Panc1 (cell line): ENCODE measurements at regions not wholly inside any gene's neighbourhood (a gene's known extent, or its start where the extent isn't known, plus 50 kb on each side); places are given as distances from the start of the nearest gene placed in this dataset.

Experiments
- ATAC-seq: fragments of 200-7000 bp; cut with Tn5 transposase; 2 replicates; pipeline ENCODE4 v1.9.1; 2020; ENCODE audit warnings: mild to moderate bottlenecking, moderate library complexity
- BruUV-seq: library from RNA; stranded (reverse); fragments of 400-500 nt; replicated peaks from 2 replicates; lab custom pipeline; 2021; lab: Mats Ljungman, UMichigan
- CTCF ChIA-PET: fragments of 300-600 bp; sonication (Branson Sonifier 250); formaldehyde crosslinking; loops from one replicate; lab custom pipeline; 2022; ENCODE audit warnings: antibody characterized with exemption; lab: Charles Lee
- POLR2A ChIA-PET: fragments of 300-600 bp; sonication (Branson Sonifier 250); formaldehyde crosslinking; loops from one replicate; lab custom pipeline; 2022; ENCODE audit warnings: antibody characterized with exemption; lab: Charles Lee
- DNase-seq: peaks from one replicate; pipeline ENCODE4 v3.0.0-alpha.2; 2010; ENCODE audit warnings: low read depth, low spot score
- H3K27ac ChIP-seq: 2 replicates; pipeline ENCODE4 v1.5.1; 2011; ENCODE audit warnings: mild to moderate bottlenecking, low read length, inconsistent platforms
- H3K27me3 ChIP-seq: fragments of 200-500 bp; sonication (Bioruptor generic); 2 replicates; pipeline ENCODE4 v1.6.0; 2014; ENCODE audit warnings: low read length, inconsistent platforms; ENCODE audit not compliant: control insufficient read depth, insufficient read depth
- H3K36me3 ChIP-seq: fragments of 200-500 bp; sonication (Bioruptor generic); 2 replicates; pipeline ENCODE4 v1.5.1; 2014; ENCODE audit warnings: inconsistent platforms, mild to moderate bottlenecking, low read length, moderate library complexity; ENCODE audit not compliant: control insufficient read depth, insufficient read depth
- H3K4me1 ChIP-seq: 2 replicates; pipeline ENCODE4 v1.5.1; 2011; ENCODE audit warnings: inconsistent platforms, mild to moderate bottlenecking, low read length, moderate library complexity; ENCODE audit not compliant: control insufficient read depth, insufficient read depth
- H3K4me3 ChIP-seq, 2 experiments: 2 replicates each; pipeline ENCODE4 v1.5.1; 2011 to 2012; ENCODE audit warnings: low read depth in 2 of 2, low read length in 2 of 2, mild to moderate bottlenecking in 2 of 2, inconsistent platforms in 1 of 2, moderate library complexity in 1 of 2
- H3K9me3 ChIP-seq: fragments of 200-500 bp; sonication (Bioruptor generic); 2 replicates; pipeline ENCODE4 v1.5.1; 2014; ENCODE audit warnings: low read depth, mild to moderate bottlenecking, inconsistent platforms, low read length, moderate library complexity; ENCODE audit not compliant: control insufficient read depth, insufficient read depth
- POLR2AphosphoS5 ChIP-seq: IDR thresholded peaks from 2 replicates; pipeline ENCODE4 v1.6.1; 2012; ENCODE audit warnings: mild to moderate bottlenecking, low read depth, low read length, moderate library complexity
- SIN3A ChIP-seq: IDR thresholded peaks from 2 replicates; pipeline ENCODE4 v1.6.1; 2012; ENCODE audit warnings: low read depth, mild to moderate bottlenecking, low read length, moderate library complexity, borderline replicate concordance; ENCODE audit not compliant: insufficient read depth
- TCF7L2 ChIP-seq: IDR thresholded peaks from 2 replicates; pipeline ENCODE4 v1.6.1; 2011; ENCODE audit warnings: mild to moderate bottlenecking, low read depth, low read length, inconsistent platforms
- in situ Hi-C: cut with HindIII; loops from 2 replicates; pipeline ENCODE4 v1.10.0; 2016; ENCODE audit warnings: low sequenced_read_pairs, low pct_unique_long_range_greater_than_20kb
- intact Hi-C: fragments of 100-400 bp; cut with micrococcal nuclease; formaldehyde crosslinking; loops from one replicate; pipeline ENCODE4 v1.10.0; 2022; ENCODE audit not compliant: unreplicated experiment
- TF ChIP-seq, protein P1 (sequence below): fragments of 450-650 bp; IDR thresholded peaks from 2 replicates; pipeline ENCODE4 v1.5.1; 2017; ENCODE audit warnings: mild to moderate bottlenecking
- TF ChIP-seq, protein P2 (sequence below), 2 experiments: IDR thresholded peaks; 2 replicates each; pipeline ENCODE4 v1.6.1; 2011 to 2012; ENCODE audit warnings: low read depth in 2 of 2, control low read depth in 1 of 2, low read length in 1 of 2, mild to moderate bottlenecking in 1 of 2, moderate library complexity in 1 of 2; ENCODE audit not compliant: insufficient read depth in 1 of 2

GRCh38 chr10:64547168-64547567 is 1026.0 kb downstream of the REEP3 start:
- no peak for ATAC-seq
- H3K9me3 ChIP-seq, result no peaks in the 10 kb centered on the region
- ChIA-PET CTCF (no interaction called here), POLR2A (no interaction called here)
- no peak overlapping the region for H3K27ac ChIP-seq
- intact Hi-C loops, result no loop called here
- H3K4me3 ChIP-seq, result no peak overlapping the region
- BruUV-seq, result no TSS peak
- DNase-seq, result no peak
- no peaks in the 10 kb centered on the region for H3K4me1 ChIP-seq
- no peaks in the 10 kb centered on the region for H3K27me3 ChIP-seq
- H3K36me3 ChIP-seq, result no peaks in the 10 kb centered on the region
- TF ChIP-seq POLR2AphosphoS5 (no peak), SIN3A (no peak), TCF7L2 (no peak)
- TF ChIP-seq, protein P1, sequence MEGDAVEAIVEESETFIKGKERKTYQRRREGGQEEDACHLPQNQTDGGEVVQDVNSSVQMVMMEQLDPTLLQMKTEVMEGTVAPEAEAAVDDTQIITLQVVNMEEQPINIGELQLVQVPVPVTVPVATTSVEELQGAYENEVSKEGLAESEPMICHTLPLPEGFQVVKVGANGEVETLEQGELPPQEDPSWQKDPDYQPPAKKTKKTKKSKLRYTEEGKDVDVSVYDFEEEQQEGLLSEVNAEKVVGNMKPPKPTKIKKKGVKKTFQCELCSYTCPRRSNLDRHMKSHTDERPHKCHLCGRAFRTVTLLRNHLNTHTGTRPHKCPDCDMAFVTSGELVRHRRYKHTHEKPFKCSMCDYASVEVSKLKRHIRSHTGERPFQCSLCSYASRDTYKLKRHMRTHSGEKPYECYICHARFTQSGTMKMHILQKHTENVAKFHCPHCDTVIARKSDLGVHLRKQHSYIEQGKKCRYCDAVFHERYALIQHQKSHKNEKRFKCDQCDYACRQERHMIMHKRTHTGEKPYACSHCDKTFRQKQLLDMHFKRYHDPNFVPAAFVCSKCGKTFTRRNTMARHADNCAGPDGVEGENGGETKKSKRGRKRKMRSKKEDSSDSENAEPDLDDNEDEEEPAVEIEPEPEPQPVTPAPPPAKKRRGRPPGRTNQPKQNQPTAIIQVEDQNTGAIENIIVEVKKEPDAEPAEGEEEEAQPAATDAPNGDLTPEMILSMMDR, result no peak
- TF ChIP-seq, protein P2, sequence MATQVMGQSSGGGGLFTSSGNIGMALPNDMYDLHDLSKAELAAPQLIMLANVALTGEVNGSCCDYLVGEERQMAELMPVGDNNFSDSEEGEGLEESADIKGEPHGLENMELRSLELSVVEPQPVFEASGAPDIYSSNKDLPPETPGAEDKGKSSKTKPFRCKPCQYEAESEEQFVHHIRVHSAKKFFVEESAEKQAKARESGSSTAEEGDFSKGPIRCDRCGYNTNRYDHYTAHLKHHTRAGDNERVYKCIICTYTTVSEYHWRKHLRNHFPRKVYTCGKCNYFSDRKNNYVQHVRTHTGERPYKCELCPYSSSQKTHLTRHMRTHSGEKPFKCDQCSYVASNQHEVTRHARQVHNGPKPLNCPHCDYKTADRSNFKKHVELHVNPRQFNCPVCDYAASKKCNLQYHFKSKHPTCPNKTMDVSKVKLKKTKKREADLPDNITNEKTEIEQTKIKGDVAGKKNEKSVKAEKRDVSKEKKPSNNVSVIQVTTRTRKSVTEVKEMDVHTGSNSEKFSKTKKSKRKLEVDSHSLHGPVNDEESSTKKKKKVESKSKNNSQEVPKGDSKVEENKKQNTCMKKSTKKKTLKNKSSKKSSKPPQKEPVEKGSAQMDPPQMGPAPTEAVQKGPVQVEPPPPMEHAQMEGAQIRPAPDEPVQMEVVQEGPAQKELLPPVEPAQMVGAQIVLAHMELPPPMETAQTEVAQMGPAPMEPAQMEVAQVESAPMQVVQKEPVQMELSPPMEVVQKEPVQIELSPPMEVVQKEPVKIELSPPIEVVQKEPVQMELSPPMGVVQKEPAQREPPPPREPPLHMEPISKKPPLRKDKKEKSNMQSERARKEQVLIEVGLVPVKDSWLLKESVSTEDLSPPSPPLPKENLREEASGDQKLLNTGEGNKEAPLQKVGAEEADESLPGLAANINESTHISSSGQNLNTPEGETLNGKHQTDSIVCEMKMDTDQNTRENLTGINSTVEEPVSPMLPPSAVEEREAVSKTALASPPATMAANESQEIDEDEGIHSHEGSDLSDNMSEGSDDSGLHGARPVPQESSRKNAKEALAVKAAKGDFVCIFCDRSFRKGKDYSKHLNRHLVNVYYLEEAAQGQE (IDR thresholded peaks at IDR 0.05; ENCODE audit: insufficient read depth in 1 of 2, low read depth in 2 of 2, low read length in 1 of 2), result no peak
- in situ Hi-C loops, result no loop called here

- no peaks in the 10 kb centered on the region for H3K9me3 ChIP-seq
- ChIA-PET CTCF (no interaction called here), POLR2A (no interaction called here)
- H3K4me1 ChIP-seq, result no peaks in the 10 kb centered on the region
- intact Hi-C loops, result no loop called here
- in situ Hi-C loops, result no loop called here
- DNase-seq (no peak), ATAC-seq (no peak)
- no TSS peak for BruUV-seq
- no peaks in the 10 kb centered on the region for H3K36me3 ChIP-seq
- no peaks in the 10 kb centered on the region for H3K27me3 ChIP-seq
- TF ChIP-seq SIN3A (no peak), TCF7L2 (no peak), POLR2AphosphoS5 (no peak)
- TF ChIP-seq, protein P1, result no peak
- TF ChIP-seq, protein P2 (IDR thresholded peaks at IDR 0.05; ENCODE audit: insufficient read depth in 1 of 2, low read depth in 2 of 2, low read length in 1 of 2), result no peak
- no peak overlapping the region for H3K4me3 ChIP-seq
- H3K27ac ChIP-seq, result no peak overlapping the region
Measured at GRCh38 chr10:64555666-64556065, 1034.5 kb downstream of the REEP3 start.
